Activated CD8-positive, alpha-beta T cell treated with anti-CD3 and anti-CD28 coated beads for 36 hours (primary cell): ENCODE measurements at regions not wholly inside any gene's neighbourhood (a gene's known extent, or its start where the extent isn't known, plus 50 kb on each side); places are given as distances from the start of the nearest gene placed in this dataset.

Source experiments
- ATAC-seq: fragments of 200-7000 bp; cut with Tn5 transposase; one replicate; pipeline ENCODE4 v1.10.0; 2021; ENCODE audit warnings: mild to moderate bottlenecking, moderate library complexity
- CTCF ChIA-PET: fragments of 350-600 bp; sonication (Branson Sonifier 250); formaldehyde crosslinking; loops from one replicate; lab custom pipeline; 2021; ENCODE audit warnings: antibody characterized with exemption; lab: Charles Lee
- POLR2A ChIA-PET: fragments of 350-600 bp; sonication (Branson Sonifier 250); formaldehyde crosslinking; loops from one replicate; lab custom pipeline; 2021; ENCODE audit warnings: antibody characterized with exemption; lab: Charles Lee
- DNase-seq: peaks from one replicate; pipeline ENCODE4 v3.0.0-alpha.2; 2020
- H3K27ac Mint-ChIP-seq: one replicate; pipeline ENCODE4 v1.8.0; 2021; ENCODE audit warnings: mild to moderate bottlenecking, mixed read lengths
- H3K27me3 Mint-ChIP-seq: one replicate; pipeline ENCODE4 v1.8.0; 2021; ENCODE audit warnings: mixed read lengths
- H3K36me3 Mint-ChIP-seq: one replicate; pipeline ENCODE4 v1.8.0; 2021; ENCODE audit warnings: low read depth, mixed read lengths
- H3K4me1 Mint-ChIP-seq: one replicate; pipeline ENCODE4 v1.8.0; 2021; ENCODE audit warnings: low read depth, mixed read lengths
- H3K4me3 Mint-ChIP-seq: one replicate; pipeline ENCODE4 v1.8.0; 2021; ENCODE audit warnings: mild to moderate bottlenecking, moderate library complexity, mixed read lengths
- H3K9me3 Mint-ChIP-seq: one replicate; pipeline ENCODE4 v1.8.0; 2021; ENCODE audit warnings: mixed read lengths
- intact Hi-C: fragments of 100-400 bp; cut with micrococcal nuclease; formaldehyde crosslinking; loops from one replicate; pipeline ENCODE4 v1.10.0; 2022
- TF ChIP-seq, protein P1 (sequence below): fragments of 200-600 bp; IDR thresholded peaks from one replicate; pipeline ENCODE4 v1.8.0; 2022; ENCODE audit warnings: antibody characterized with exemption, mild to moderate bottlenecking

DNA sequence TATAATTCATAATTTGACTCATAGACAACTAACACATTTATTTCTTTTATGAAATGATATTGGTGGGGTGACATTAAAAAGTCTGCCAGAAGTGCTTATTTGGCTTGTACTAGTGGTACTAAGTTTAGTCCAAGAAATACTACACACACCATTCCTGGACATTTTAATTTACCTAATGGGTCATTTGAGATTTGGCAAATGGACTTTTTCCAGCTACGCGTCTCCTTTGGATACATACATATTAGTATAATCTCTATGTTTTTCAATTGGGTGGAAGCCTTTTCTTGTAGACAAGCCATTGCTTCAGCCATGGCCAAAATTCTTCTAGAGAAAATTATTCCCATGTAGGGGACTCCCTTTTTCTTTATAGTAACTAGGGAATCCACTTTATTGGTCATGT lies 968.5 kb downstream of the C4orf33 start:
- POLR2A ChIA-PET, result no interaction called here
- Mint-ChIP-seq H3K4me1 (no peaks in the 10 kb centered on the region), H3K9me3 (peaks cover 3% of the 10 kb centered on the region), H3K36me3 (no peaks in the 10 kb centered on the region), H3K4me3 (no peak overlapping the region), H3K27me3 (no peaks in the 10 kb centered on the region), H3K27ac (no peak overlapping the region)
- TF ChIP-seq, protein P1, sequence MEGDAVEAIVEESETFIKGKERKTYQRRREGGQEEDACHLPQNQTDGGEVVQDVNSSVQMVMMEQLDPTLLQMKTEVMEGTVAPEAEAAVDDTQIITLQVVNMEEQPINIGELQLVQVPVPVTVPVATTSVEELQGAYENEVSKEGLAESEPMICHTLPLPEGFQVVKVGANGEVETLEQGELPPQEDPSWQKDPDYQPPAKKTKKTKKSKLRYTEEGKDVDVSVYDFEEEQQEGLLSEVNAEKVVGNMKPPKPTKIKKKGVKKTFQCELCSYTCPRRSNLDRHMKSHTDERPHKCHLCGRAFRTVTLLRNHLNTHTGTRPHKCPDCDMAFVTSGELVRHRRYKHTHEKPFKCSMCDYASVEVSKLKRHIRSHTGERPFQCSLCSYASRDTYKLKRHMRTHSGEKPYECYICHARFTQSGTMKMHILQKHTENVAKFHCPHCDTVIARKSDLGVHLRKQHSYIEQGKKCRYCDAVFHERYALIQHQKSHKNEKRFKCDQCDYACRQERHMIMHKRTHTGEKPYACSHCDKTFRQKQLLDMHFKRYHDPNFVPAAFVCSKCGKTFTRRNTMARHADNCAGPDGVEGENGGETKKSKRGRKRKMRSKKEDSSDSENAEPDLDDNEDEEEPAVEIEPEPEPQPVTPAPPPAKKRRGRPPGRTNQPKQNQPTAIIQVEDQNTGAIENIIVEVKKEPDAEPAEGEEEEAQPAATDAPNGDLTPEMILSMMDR, result no peak
- CTCF ChIA-PET, result no interaction called here
- ATAC-seq (no peak), DNase-seq (no peak)
- intact Hi-C loops, result no loop called here

- H3K9me3 Mint-ChIP-seq, result no peaks in the 10 kb centered on the region
- ATAC-seq, result no peak
- H3K27ac Mint-ChIP-seq, result no peak overlapping the region
- no peak overlapping the region for H3K4me3 Mint-ChIP-seq
- ChIA-PET CTCF (no interaction called here), POLR2A (no interaction called here)
- no peaks in the 10 kb centered on the region for H3K27me3 Mint-ChIP-seq
- TF ChIP-seq, protein P1, result no peak
- no peaks in the 10 kb centered on the region for H3K4me1 Mint-ChIP-seq
- H3K36me3 Mint-ChIP-seq, result no peaks in the 10 kb centered on the region
- DNase-seq, result no peak
- intact Hi-C loops, result no loop called here
Measured at GRCh38 chr4:130067419-130067818, 971.5 kb downstream of the C4orf33 start.

- ChIA-PET POLR2A (no interaction called here), CTCF (interaction anchor here (0.6 kb wide), 1 partner anchor 786 kb away, joined by 4 read pairs; no protein-coding TSS in a partner anchor)
- ATAC-seq (no peak), DNase-seq (no peak)
- intact Hi-C loops, result no loop called here
- Mint-ChIP-seq H3K36me3 (no peaks in the 10 kb centered on the region), H3K27me3 (no peaks in the 10 kb centered on the region), H3K4me3 (no peak overlapping the region), H3K27ac (no peak overlapping the region), H3K4me1 (no peaks in the 10 kb centered on the region), H3K9me3 (peaks cover under 1% of the 10 kb centered on the region)
- TF ChIP-seq, protein P1, result no peak
Measured at GRCh38 chr4:130068072-130068471, 972.1 kb downstream of the C4orf33 start.

GRCh38 chr4:130071746-130072145 lies 975.8 kb downstream of the C4orf33 start:
- TF ChIP-seq, protein P1, result no peak
- H3K27me3 Mint-ChIP-seq, result no peaks in the 10 kb centered on the region
- DNase-seq (no peak), ATAC-seq (no peak)
- no peak overlapping the region for H3K4me3 Mint-ChIP-seq
- H3K27ac Mint-ChIP-seq, result no peak overlapping the region
- intact Hi-C loops, result no loop called here
- ChIA-PET CTCF (no interaction called here), POLR2A (no interaction called here)
- H3K36me3 Mint-ChIP-seq, result no peaks in the 10 kb centered on the region
- peaks cover 6% of the 10 kb centered on the region for H3K9me3 Mint-ChIP-seq
- H3K4me1 Mint-ChIP-seq, result no peaks in the 10 kb centered on the region

- no peak overlapping the region for H3K27ac Mint-ChIP-seq
- no peak overlapping the region for H3K4me3 Mint-ChIP-seq
- TF ChIP-seq, protein P1, result no peak
- H3K27me3 Mint-ChIP-seq, result no peaks in the 10 kb centered on the region
- no peak for ATAC-seq
- H3K9me3 Mint-ChIP-seq, result peaks cover 6% of the 10 kb centered on the region
- H3K4me1 Mint-ChIP-seq, result no peaks in the 10 kb centered on the region
- H3K36me3 Mint-ChIP-seq, result no peaks in the 10 kb centered on the region
- ChIA-PET CTCF (no interaction called here), POLR2A (no interaction called here)
- intact Hi-C loops, result no loop called here
- no peak for DNase-seq
Measured at GRCh38 chr4:130073145-130073790, 977.3 kb downstream of the C4orf33 start.
